Esophagus squamous epithelium (tissue), 5 donors: ENCODE measurements at regions not wholly inside any gene's neighbourhood (a gene's known extent, or its start where the extent isn't known, plus 50 kb on each side); places are given as distances from the start of the nearest gene placed in this dataset.
A peak's percentile ranks its signal among the peaks of the same experiment; 100 is the strongest.
"Not testable (repeated sequence)": the region's sequence is repeated elsewhere in the genome, so short reads cannot be mapped to it uniquely, and the experiment has no call there.

Experiments
- DNase-seq: peaks from one replicate; lab custom pipeline; 2025; lab: John Stamatoyannopoulos, UW
- H3K27ac ChIP-seq, 4 donors: fragments of 200-600 bp; sonication (generic); one replicate each; pipeline ENCODE4 v1.5.1; 2016 to 2019; ENCODE audit warnings: mild to moderate bottlenecking in 1 of 4
- H3K27me3 ChIP-seq, 4 donors: fragments of 200-600 bp; sonication (generic); 1 replicate in 3 of 4; 2 replicates in 1 of 4; pipeline versions ENCODE4 v1.5.1 to v1.6.0; 2017 to 2021; ENCODE audit warnings: antibody characterized with exemption in 1 of 4
- H3K36me3 ChIP-seq, 3 donors: fragments of 200-600 bp; sonication (generic); one replicate each; pipeline ENCODE4 v1.5.1; 2016 to 2019
- H3K4me1 ChIP-seq, 3 donors: fragments of 200-600 bp; sonication (generic); one replicate each; pipeline ENCODE4 v1.5.1; 2017 to 2019
- H3K4me3 ChIP-seq, 4 donors: fragments of 200-600 bp; sonication (generic); 1 replicate in 3 of 4; 2 replicates in 1 of 4; pipeline ENCODE4 v1.5.1; 2016 to 2019; ENCODE audit warnings: mild to moderate bottlenecking in 2 of 4, moderate library complexity in 1 of 4
- H3K9me3 ChIP-seq, 3 donors: fragments of 200-600 bp; sonication (generic); one replicate each; pipeline ENCODE4 v1.5.1; 2016 to 2019
- POLR2A ChIP-seq, 4 donors: fragments of 450-650 bp; IDR thresholded peaks; one replicate each; pipeline ENCODE4 v1.6.1; 2017; ENCODE audit warnings: antibody characterized with exemption in 4 of 4, mild to moderate bottlenecking in 4 of 4, moderate library complexity in 3 of 4
- WGBS, 2 donors: methylation state at CpG; one replicate each; pipeline ENCODE4 v1.1.5; 2018; 5-methylcytosine and 5-hydroxymethylcytosine counted together
- intact Hi-C: fragments of 100-400 bp; cut with DNase I; formaldehyde crosslinking; loops from one replicate; pipeline ENCODE4 v1.15.0; 2022
- TF ChIP-seq, protein P1 (sequence below), 6 experiments: fragments of 450-650 bp in 4 of 6; fragments of 200-600 bp in 2 of 6; sonication (generic) in 2 of 6; IDR thresholded peaks; one replicate each; pipeline ENCODE4 v1.5.1; 2016 to 2019; ENCODE audit warnings: antibody characterized with exemption in 6 of 6, mild to moderate bottlenecking in 4 of 6, moderate library complexity in 4 of 6
- donor health status: DM: yes; HTN: yes; CAD: no.

DNA sequence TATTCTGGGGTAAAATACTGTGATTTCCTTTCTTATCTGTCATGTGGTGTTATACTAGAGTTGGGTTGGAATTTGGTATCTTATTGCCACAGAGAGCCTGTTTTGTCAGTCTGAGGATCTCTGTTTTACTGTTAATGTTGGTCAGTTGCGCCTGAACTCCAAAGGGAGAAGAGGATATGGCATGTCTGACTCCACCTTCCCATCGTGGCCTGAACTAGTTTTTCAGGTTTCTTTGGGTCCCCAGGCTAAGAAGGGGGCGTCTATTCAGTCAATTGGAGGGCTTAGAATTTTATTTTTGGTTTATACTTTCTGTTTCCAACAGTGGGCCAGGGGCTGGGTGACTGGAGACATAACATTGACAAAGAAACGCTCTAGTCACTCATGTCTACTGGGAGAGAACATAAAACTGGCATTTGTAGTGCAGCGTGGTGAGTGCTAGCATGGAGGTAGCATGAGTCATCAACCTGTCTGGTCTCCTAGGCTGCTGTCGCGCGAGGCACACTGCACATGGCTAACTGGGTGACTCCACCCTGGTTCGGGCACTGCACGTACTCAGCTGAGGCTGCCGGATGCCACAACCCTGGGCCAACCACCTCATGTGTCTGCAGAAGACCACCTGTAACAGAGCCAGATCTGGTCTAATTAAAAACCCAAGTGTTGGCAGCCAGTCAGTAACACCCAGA is 120.1 kb upstream of the OR9Q1 start:
- TF ChIP-seq POLR2A (IDR thresholded peaks at IDR 0.05), result no peak
- TF ChIP-seq, protein P1, sequence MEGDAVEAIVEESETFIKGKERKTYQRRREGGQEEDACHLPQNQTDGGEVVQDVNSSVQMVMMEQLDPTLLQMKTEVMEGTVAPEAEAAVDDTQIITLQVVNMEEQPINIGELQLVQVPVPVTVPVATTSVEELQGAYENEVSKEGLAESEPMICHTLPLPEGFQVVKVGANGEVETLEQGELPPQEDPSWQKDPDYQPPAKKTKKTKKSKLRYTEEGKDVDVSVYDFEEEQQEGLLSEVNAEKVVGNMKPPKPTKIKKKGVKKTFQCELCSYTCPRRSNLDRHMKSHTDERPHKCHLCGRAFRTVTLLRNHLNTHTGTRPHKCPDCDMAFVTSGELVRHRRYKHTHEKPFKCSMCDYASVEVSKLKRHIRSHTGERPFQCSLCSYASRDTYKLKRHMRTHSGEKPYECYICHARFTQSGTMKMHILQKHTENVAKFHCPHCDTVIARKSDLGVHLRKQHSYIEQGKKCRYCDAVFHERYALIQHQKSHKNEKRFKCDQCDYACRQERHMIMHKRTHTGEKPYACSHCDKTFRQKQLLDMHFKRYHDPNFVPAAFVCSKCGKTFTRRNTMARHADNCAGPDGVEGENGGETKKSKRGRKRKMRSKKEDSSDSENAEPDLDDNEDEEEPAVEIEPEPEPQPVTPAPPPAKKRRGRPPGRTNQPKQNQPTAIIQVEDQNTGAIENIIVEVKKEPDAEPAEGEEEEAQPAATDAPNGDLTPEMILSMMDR (IDR thresholded peaks at IDR 0.05), result no peak
- Histone ChIP-seq H3K36me3 (no peaks in the 10 kb centered on the region), H3K4me1 (peaks cover 13 to 89% (median 18%) of the 10 kb centered on the region in 3 donors), H3K27me3 (no peaks in the 10 kb centered on the region), H3K9me3 (no peaks in the 10 kb centered on the region), H3K4me3 (peak overlapping the region in 1 of 4 donors; percentile 12), H3K27ac (peak overlapping the region; percentile 74 to 92 (median 82))
- intact Hi-C loops, result no loop called here
- DNase-seq, result no peak
- 19 to 33% methylated on average over 4 to 7 of the region's 11 CpGs for WGBS, 2 donors

DNA sequence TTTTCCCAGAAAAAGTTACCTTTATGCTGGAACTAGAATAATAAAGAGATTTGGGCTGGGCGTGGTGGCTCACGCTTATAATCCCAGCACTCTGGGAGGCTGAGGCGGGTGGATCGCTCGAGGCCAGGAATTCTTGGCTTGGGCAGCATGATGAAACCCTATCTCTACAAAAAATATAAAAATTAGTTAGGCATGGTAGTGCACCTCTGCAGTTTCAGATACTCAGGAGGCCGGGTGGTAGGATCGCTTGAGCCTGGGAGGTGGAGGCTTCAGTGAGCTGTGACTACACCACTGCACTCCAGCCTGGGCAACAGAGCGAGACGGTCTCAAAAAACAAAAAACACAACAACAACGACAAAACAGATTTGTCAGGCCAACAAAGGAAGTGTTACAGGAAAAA is 119.3 kb upstream of the OR9Q1 start:
- WGBS, 2 donors, result 26 to 50% methylated on average over 10 of the region's 10 CpGs
- Histone ChIP-seq H3K36me3 (no peaks in the 10 kb centered on the region), H3K27me3 (no peaks in the 10 kb centered on the region), H3K4me3 (peak overlapping the region in 3 of 4 donors; percentile 14 to 23 (median 14)), H3K27ac (peak overlapping the region; percentile 74 to 92 (median 82)), H3K9me3 (no peaks in the 10 kb centered on the region), H3K4me1 (peaks cover 13 to 84% (median 18%) of the 10 kb centered on the region in 3 donors)
- DNase-seq, result no peak
- TF ChIP-seq POLR2A (IDR thresholded peaks at IDR 0.05), result no peak
- TF ChIP-seq, protein P1 (IDR thresholded peaks at IDR 0.05), result no peak
- intact Hi-C loops, result no loop called here

DNA sequence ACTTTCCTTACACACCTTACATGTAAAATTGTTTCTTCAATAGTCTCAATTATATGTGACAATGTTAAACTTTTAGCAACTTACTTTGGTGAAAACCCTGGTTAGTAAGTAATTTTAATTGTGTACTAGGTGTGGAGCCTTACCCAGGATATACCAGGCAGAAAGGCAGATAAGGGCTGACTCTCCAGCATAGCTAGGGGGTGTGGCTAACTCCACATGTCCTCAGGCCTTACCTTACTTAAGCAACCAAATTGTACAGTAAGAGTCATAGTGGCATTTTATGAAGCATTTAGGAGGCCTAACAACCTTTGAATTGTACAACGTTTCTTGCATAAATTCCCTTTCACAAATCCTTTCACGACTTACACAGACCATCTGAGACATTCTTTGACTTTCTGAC is 118.2 kb upstream of the OR9Q1 start:
- DNase-seq, result no peak
- H3K4me1 ChIP-seq, result peaks cover 13 to 74% (median 18%) of the 10 kb centered on the region in 3 donors
- 33 to 34% methylated on average over 2 of the region's 2 CpGs for WGBS, 2 donors
- H3K36me3 ChIP-seq, result no peaks in the 10 kb centered on the region
- no peaks in the 10 kb centered on the region for H3K9me3 ChIP-seq
- H3K27ac ChIP-seq, result peak overlapping the region; percentile 18 to 92 (median 82)
- TF ChIP-seq, protein P1 (IDR thresholded peaks at IDR 0.05), result no peak
- TF ChIP-seq POLR2A (IDR thresholded peaks at IDR 0.05), result no peak
- intact Hi-C loops, result no loop called here
- no peaks in the 10 kb centered on the region for H3K27me3 ChIP-seq
- no peak overlapping the region for H3K4me3 ChIP-seq

DNA sequence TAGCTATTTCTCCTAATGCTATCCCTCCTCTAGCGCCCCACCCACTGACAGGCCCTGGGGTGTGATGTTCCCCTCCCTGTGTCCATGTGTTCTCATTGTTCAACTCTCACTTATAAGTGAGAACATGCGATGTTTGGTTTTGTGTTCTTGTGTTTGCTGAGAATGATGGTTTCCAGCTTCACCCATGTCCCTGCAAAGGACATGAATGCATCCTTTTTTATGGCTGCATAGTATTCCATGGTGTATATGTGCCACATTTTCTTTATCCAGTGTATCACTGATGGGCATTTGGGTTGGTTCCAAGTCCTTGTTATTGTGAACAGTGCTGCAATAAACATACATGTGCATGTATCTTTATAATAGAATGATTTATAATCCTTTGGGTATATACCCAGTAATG is 115.3 kb upstream of the OR9Q1 start:
- DNase-seq, intact Hi-C loops, H3K9me3 ChIP-seq, H3K27ac ChIP-seq, H3K27me3 ChIP-seq, H3K36me3 ChIP-seq, H3K4me3 ChIP-seq: not testable (repeated sequence)
- H3K4me1 ChIP-seq, result peaks cover under 1 to 45% (median 5%) of the 10 kb centered on the region in 3 donors
- 73 to 80% methylated on average over 2 of the region's 2 CpGs for WGBS, 2 donors

DNA sequence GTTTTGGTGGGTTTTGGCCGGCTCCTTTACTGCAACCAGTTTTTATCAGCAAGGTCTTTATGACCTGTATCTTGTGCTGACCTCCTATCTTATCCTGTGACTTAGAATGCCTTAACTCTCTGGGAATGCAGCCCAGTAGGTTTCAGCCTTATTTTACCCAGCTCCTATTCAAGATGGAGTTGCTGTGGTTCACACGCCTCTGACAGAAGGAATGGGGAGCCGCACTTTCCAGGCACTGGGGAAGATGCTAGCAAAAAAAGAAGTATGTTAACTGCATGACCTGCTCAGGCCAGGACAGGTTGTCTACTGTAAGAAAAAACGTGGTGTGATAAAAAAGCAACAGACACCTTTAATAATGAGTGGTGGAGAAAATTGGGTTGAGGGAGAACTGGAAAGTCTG is 112.2 kb upstream of the OR9Q1 start:
- H3K4me3 ChIP-seq, H3K27me3 ChIP-seq, H3K27ac ChIP-seq, H3K36me3 ChIP-seq, intact Hi-C loops, H3K9me3 ChIP-seq, DNase-seq: not testable (repeated sequence)
- 76 to 88% methylated on average over 4 of the region's 4 CpGs for WGBS, 2 donors
- H3K4me1 ChIP-seq, result peaks cover 0 to 14% (median 3%) of the 10 kb centered on the region in 3 donors

DNA sequence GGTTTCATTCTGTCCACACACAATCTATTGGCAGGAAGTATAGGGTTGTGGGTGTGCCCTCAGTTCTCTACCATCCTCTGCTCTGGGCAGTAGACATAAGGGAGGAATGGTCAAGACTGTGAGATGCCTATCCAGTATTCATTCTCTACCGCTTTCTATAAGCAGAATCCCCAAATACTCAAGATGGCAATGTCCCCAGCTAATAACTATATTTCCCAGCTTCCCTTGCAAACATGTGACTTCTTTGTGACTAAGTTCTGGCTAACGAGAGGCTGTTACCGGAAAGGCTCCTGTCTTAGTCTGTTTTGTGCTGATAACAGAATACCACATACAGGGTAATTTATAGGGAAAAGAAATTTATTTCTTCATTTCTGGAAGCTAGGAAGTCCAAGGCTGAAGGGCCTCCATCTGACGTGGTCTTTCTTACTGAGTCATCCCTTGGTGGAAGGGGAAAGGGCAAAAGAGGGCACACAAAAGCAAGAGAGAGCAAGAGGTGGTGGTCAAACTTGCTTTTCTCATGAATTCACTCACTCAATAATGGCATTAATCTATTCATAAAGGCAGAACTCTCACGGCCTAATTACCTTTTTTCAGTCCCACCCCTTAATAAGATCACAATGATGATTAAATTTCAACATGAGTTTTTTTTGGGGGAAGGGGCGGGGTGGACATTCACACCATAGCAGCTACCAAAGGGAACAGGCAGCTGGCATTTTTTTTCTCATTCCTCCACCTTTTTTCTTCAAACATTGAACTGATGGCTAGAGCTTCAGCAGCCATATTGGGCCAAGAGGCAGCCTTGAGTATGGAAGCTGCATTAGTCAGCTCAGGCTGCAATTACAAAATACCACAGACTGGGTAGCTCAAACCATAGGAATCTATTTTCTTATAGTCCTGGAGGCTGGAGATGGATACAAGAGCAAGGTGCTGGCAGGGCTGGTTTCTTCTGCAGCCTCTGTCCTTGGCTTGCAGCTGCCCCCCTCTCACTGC is 109.7 kb upstream of the OR9Q1 start:
- Histone ChIP-seq H3K9me3 (no peaks in the 10 kb centered on the region), H3K4me3 (no peak overlapping the region), H3K27ac (no peak overlapping the region), H3K4me1 (no peaks in the 10 kb centered on the region), H3K36me3 (no peaks in the 10 kb centered on the region), H3K27me3 (no peaks in the 10 kb centered on the region)
- no peak for DNase-seq
- 67 to 71% methylated on average over 6 of the region's 6 CpGs for WGBS, 2 donors
- TF ChIP-seq, protein P1 (IDR thresholded peaks at IDR 0.05), result no peak
- TF ChIP-seq POLR2A (IDR thresholded peaks at IDR 0.05), result no peak
- intact Hi-C loops, result no loop called here
